Ishikawa (cell line): ENCODE measurements at regions not wholly inside any gene's neighbourhood (a gene's known extent, or its start where the extent isn't known, plus 50 kb on each side); places are given as distances from the start of the nearest gene placed in this dataset.

Experiments used
- CEBPB ChIP-seq: IDR thresholded peaks from 2 replicates; pipeline ENCODE4 v1.6.1; 2012
- EP300 ChIP-seq: IDR thresholded peaks from 2 replicates; pipeline ENCODE4 v1.6.1; 2012; ENCODE audit warnings: borderline replicate concordance

GRCh38 chr9:7436754-7437153 is 362.8 kb downstream of the DMAC1 start:
- no peak for TF ChIP-seq EP300
- no peak for TF ChIP-seq CEBPB
